Activated naive CD4-positive, alpha-beta T cell treated with anti-CD3 and anti-CD28 coated beads for 36 hours (primary cell): ENCODE measurements at regions not wholly inside any gene's neighbourhood (a gene's known extent, or its start where the extent isn't known, plus 50 kb on each side); places are given as distances from the start of the nearest gene placed in this dataset.
"Not testable (repeated sequence)": the region's sequence is repeated elsewhere in the genome, so short reads cannot be mapped to it uniquely, and the experiment has no call there.

ENCODE experiments used
- CTCF ChIA-PET: fragments of 350-600 bp; sonication (Branson Sonifier 250); formaldehyde crosslinking; loops from one replicate; lab custom pipeline; 2021; ENCODE audit warnings: antibody characterized with exemption; lab: Charles Lee
- DNase-seq: peaks from one replicate; pipeline ENCODE4 v3.0.0-alpha.2; 2020
- H3K27ac Mint-ChIP-seq: one replicate; pipeline ENCODE4 v1.8.0; 2021; ENCODE audit warnings: mild to moderate bottlenecking, mixed read lengths
- H3K27me3 Mint-ChIP-seq: one replicate; pipeline ENCODE4 v1.8.0; 2021; ENCODE audit warnings: low read depth, mixed read lengths
- H3K36me3 Mint-ChIP-seq: one replicate; pipeline ENCODE4 v1.8.0; 2021; ENCODE audit warnings: low read depth, mixed read lengths
- H3K4me1 Mint-ChIP-seq: one replicate; pipeline ENCODE4 v1.8.0; 2021; ENCODE audit warnings: low read depth, mixed read lengths
- H3K4me3 Mint-ChIP-seq: one replicate; pipeline ENCODE4 v1.8.0; 2021; ENCODE audit warnings: mild to moderate bottlenecking, moderate library complexity, mixed read lengths
- H3K9me3 Mint-ChIP-seq: one replicate; pipeline ENCODE4 v1.8.0; 2021; ENCODE audit warnings: mixed read lengths
- intact Hi-C: fragments of 100-400 bp; cut with micrococcal nuclease; formaldehyde crosslinking; loops from one replicate; pipeline ENCODE4 v1.15.1; 2023

- H3K4me1 Mint-ChIP-seq, H3K27me3 Mint-ChIP-seq, DNase-seq, intact Hi-C loops, H3K36me3 Mint-ChIP-seq, H3K4me3 Mint-ChIP-seq, H3K27ac Mint-ChIP-seq: not testable (repeated sequence)
- CTCF ChIA-PET, result interaction anchor here (1.2 kb wide), 1 partner anchor 12 kb away, joined by 3 read pairs; no protein-coding TSS in a partner anchor
- H3K9me3 Mint-ChIP-seq, result peaks cover 13% of the 10 kb centered on the region
These were observed 453.4 kb upstream of the PITX2 start for GRCh38 chr4:111076299-111076698.

- intact Hi-C loops, result no loop called here
- peaks cover 1% of the 10 kb centered on the region for H3K9me3 Mint-ChIP-seq
These were observed 485.3 kb upstream of the PITX2 start for GRCh38 chr4:111108153-111108552.

DNA sequence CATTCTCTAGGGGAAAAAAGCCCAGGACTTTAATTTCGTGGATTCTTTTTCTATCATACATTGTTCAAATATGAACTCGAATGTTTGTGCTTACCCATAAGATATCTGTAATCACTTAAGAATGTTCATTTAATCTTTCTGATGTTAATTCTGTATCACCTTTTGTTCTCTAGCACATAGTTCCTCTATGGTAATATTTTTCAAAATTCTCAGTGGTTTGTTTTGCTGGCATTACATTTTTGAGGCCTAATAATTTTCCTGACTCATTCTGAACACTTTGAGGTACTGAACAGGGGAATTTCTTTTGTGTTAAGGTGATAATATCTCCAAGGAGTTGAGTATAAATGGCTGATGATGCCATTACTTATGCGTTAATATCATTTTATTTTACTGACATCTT, 490.7 kb upstream of the PITX2 start:
- H3K4me3 Mint-ChIP-seq, result no peak overlapping the region
- CTCF ChIA-PET, result no interaction called here
- DNase-seq, result no peak
- H3K27ac Mint-ChIP-seq, result no peak overlapping the region
- intact Hi-C loops, result no loop called here
- no peaks in the 10 kb centered on the region for H3K27me3 Mint-ChIP-seq
- no peaks in the 10 kb centered on the region for H3K36me3 Mint-ChIP-seq
- no peaks in the 10 kb centered on the region for H3K4me1 Mint-ChIP-seq
- H3K9me3 Mint-ChIP-seq, result no peaks in the 10 kb centered on the region

More at GRCh38 chr4:111108153-111108552, 485.3 kb upstream of the PITX2 start:
- no peak overlapping the region for H3K4me3 Mint-ChIP-seq
- no peak for DNase-seq
- CTCF ChIA-PET, result no interaction called here
- no peaks in the 10 kb centered on the region for H3K36me3 Mint-ChIP-seq
- H3K27me3 Mint-ChIP-seq, result no peaks in the 10 kb centered on the region
- no peaks in the 10 kb centered on the region for H3K4me1 Mint-ChIP-seq
- H3K27ac Mint-ChIP-seq, result no peak overlapping the region

- peaks cover 2% of the 10 kb centered on the region for H3K9me3 Mint-ChIP-seq
- H3K27me3 Mint-ChIP-seq, result no peaks in the 10 kb centered on the region
- intact Hi-C loops, result no loop called here
- no peak overlapping the region for H3K4me3 Mint-ChIP-seq
- no peaks in the 10 kb centered on the region for H3K36me3 Mint-ChIP-seq
- DNase-seq, result no peak
- no peak overlapping the region for H3K27ac Mint-ChIP-seq
- H3K4me1 Mint-ChIP-seq, result no peaks in the 10 kb centered on the region
- CTCF ChIA-PET, result no interaction called here
These were observed 493.0 kb upstream of the PITX2 start for GRCh38 chr4:111115881-111116280.

DNA sequence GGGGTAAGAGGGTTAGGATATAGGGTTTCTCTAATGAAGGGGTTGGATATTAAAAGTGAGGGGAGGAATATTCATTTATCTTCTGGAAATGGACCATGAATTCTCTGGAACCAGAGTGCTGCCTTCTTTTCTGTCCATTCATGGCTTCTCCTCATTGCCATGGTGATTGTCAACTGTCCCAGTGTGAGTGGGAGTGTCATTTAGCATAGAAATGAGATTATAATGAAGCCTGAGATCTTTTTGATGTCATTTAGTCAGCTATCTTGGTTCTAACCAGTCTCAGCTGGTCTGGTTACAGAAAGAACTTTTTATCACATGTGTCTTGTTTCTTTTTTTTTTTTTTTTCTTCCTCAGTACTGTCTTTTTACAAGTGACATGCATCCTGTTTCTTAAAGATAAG, 497.3 kb upstream of the PITX2 start:
- Mint-ChIP-seq H3K4me3 (no peak overlapping the region), H3K36me3 (no peaks in the 10 kb centered on the region), H3K4me1 (no peaks in the 10 kb centered on the region), H3K27ac (no peak overlapping the region), H3K27me3 (no peaks in the 10 kb centered on the region), H3K9me3 (peaks cover 4% of the 10 kb centered on the region)
- intact Hi-C loops, result no loop called here
- DNase-seq, result no peak
- CTCF ChIA-PET, result no interaction called here

- no peaks in the 10 kb centered on the region for H3K4me1 Mint-ChIP-seq
- CTCF ChIA-PET, result no interaction called here
- intact Hi-C loops, result no loop called here
- H3K27me3 Mint-ChIP-seq, result no peaks in the 10 kb centered on the region
- peaks cover 1% of the 10 kb centered on the region for H3K9me3 Mint-ChIP-seq
- H3K27ac Mint-ChIP-seq, result no peak overlapping the region
- DNase-seq, result no peak
- H3K36me3 Mint-ChIP-seq, result no peaks in the 10 kb centered on the region
- no peak overlapping the region for H3K4me3 Mint-ChIP-seq
These were observed 503.5 kb upstream of the PITX2 start for GRCh38 chr4:111126340-111126739.

- peaks cover 1% of the 10 kb centered on the region for H3K9me3 Mint-ChIP-seq
- no peak overlapping the region for H3K4me3 Mint-ChIP-seq
- intact Hi-C loops, result no loop called here
- no peaks in the 10 kb centered on the region for H3K36me3 Mint-ChIP-seq
- no peaks in the 10 kb centered on the region for H3K4me1 Mint-ChIP-seq
- no peak overlapping the region for H3K27ac Mint-ChIP-seq
- CTCF ChIA-PET, result no interaction called here
- no peaks in the 10 kb centered on the region for H3K27me3 Mint-ChIP-seq
- DNase-seq, result no peak
These were observed 505.0 kb upstream of the PITX2 start for GRCh38 chr4:111127841-111128240.

DNA sequence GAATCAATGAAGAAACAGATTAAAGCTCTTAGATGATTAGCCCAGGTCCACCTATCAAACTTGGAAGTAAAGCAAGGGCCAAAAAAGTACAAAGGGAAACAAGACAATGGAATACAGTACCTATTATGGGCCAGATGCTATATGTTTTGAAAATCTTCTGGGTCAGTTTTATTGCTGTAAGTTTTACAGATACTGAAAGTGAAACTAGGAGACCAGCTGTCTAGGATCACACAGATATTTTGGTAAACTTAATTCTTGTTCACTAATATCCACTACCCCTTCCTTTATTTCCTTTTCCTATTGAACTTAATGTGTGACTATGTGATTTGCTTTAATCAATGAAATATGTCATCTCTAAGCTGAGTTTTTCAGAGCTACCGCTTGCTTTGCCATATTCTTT, 505.4 kb upstream of the PITX2 start:
- CTCF ChIA-PET, result no interaction called here
- no peak for DNase-seq
- Mint-ChIP-seq H3K4me3 (no peak overlapping the region), H3K36me3 (no peaks in the 10 kb centered on the region), H3K9me3 (peaks cover 1% of the 10 kb centered on the region), H3K4me1 (no peaks in the 10 kb centered on the region), H3K27me3 (no peaks in the 10 kb centered on the region), H3K27ac (no peak overlapping the region)
- intact Hi-C loops, result no loop called here

GRCh38 chr4:111136438-111136837, 513.6 kb upstream of the PITX2 start:
- no peaks in the 10 kb centered on the region for H3K4me1 Mint-ChIP-seq
- intact Hi-C loops, result no loop called here

GRCh38 chr4:111136967-111137366, 514.1 kb upstream of the PITX2 start:
- no peak overlapping the region for H3K27ac Mint-ChIP-seq
- intact Hi-C loops, result no loop called here

More at GRCh38 chr4:111136438-111136837, 513.6 kb upstream of the PITX2 start:
- no peak for DNase-seq
- Mint-ChIP-seq H3K27ac (no peak overlapping the region), H3K36me3 (no peaks in the 10 kb centered on the region), H3K27me3 (no peaks in the 10 kb centered on the region), H3K9me3 (no peaks in the 10 kb centered on the region), H3K4me3 (no peak overlapping the region)
- CTCF ChIA-PET, result no interaction called here

GRCh38 chr4:111143510-111143909, 520.6 kb upstream of the PITX2 start:
- no peak for DNase-seq
- Mint-ChIP-seq H3K27me3 (no peaks in the 10 kb centered on the region), H3K36me3 (no peaks in the 10 kb centered on the region), H3K4me1 (no peaks in the 10 kb centered on the region), H3K27ac (no peak overlapping the region), H3K9me3 (peaks cover 6% of the 10 kb centered on the region), H3K4me3 (no peak overlapping the region)
- intact Hi-C loops, result no loop called here
- CTCF ChIA-PET, result no interaction called here

More at GRCh38 chr4:111136967-111137366, 514.1 kb upstream of the PITX2 start:
- no peak overlapping the region for H3K4me3 Mint-ChIP-seq
- H3K36me3 Mint-ChIP-seq, result no peaks in the 10 kb centered on the region
- CTCF ChIA-PET, result no interaction called here
- no peaks in the 10 kb centered on the region for H3K9me3 Mint-ChIP-seq
- no peak for DNase-seq
- H3K27me3 Mint-ChIP-seq, result no peaks in the 10 kb centered on the region
- H3K4me1 Mint-ChIP-seq, result no peaks in the 10 kb centered on the region

- CTCF ChIA-PET, result no interaction called here
- Mint-ChIP-seq H3K36me3 (no peaks in the 10 kb centered on the region), H3K4me1 (no peaks in the 10 kb centered on the region), H3K27me3 (peaks cover 2% of the 10 kb centered on the region), H3K4me3 (no peak overlapping the region), H3K27ac (no peak overlapping the region), H3K9me3 (peaks cover 9% of the 10 kb centered on the region)
- no peak for DNase-seq
- intact Hi-C loops, result no loop called here
These were observed 532.1 kb upstream of the PITX2 start for GRCh38 chr4:111154934-111155333.

DNA sequence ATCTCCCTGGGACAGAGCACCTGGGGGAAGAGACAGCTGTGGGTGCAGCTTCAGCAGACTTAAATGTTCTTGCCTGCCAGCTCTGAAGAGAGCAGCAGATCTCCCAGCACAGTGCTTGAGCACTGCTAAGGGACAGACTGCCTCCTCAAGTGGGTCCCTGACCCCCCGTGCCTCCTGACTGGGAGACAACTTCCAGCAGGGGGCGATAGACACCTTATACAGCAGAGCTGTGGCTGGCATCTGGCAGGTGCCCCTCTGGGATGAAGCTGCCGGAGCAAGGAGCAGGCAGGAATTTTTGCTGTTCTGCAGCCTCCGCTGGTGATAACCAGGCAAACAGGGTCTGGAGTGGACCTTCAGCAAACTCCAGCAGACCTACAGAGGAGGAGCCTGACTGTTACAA, 541.7 kb upstream of the PITX2 start:
- peaks cover 20% of the 10 kb centered on the region for H3K9me3 Mint-ChIP-seq
- CTCF ChIA-PET, intact Hi-C loops, H3K36me3 Mint-ChIP-seq, H3K4me1 Mint-ChIP-seq, H3K27ac Mint-ChIP-seq, H3K4me3 Mint-ChIP-seq, H3K27me3 Mint-ChIP-seq, DNase-seq: not testable (repeated sequence)

GRCh38 chr4:111174331-111174730, 551.5 kb upstream of the PITX2 start:
- intact Hi-C loops, result no loop called here
- H3K27ac Mint-ChIP-seq, result no peak overlapping the region
- no peaks in the 10 kb centered on the region for H3K9me3 Mint-ChIP-seq
- H3K36me3 Mint-ChIP-seq, result no peaks in the 10 kb centered on the region
- H3K27me3 Mint-ChIP-seq, result no peaks in the 10 kb centered on the region
- no peak overlapping the region for H3K4me3 Mint-ChIP-seq
- CTCF ChIA-PET, result no interaction called here
- DNase-seq, result no peak
- H3K4me1 Mint-ChIP-seq, result no peaks in the 10 kb centered on the region
